ENCODE measurements at regions not wholly inside any gene's neighbourhood (a gene's known extent, or its start where the extent isn't known, plus 50 kb on each side); places are given as distances from the start of the nearest gene placed in this dataset.

GRCh38 chr3:177449360-177450006 lies 252.2 kb upstream of the TBL1XR1 start (continued):
- TF ChIP-seq ZGPAT (CRISPR knock-in tag; IDR thresholded peaks at IDR 0.05) = 0 out of 2 replicates have a peak, but pooled peaks have one; percentile 31
- TF ChIP-seq YEATS4 (CRISPR knock-in tag; IDR thresholded peaks at IDR 0.05; ENCODE audit: borderline replicate concordance) = no peak
- TF ChIP-seq ATF4 (CRISPR knock-in tag; IDR thresholded peaks at IDR 0.05) = peak in 1 of 2 experiments; percentile 79; a peak in 2 of 4 replicates
- peak; percentile 70 for TF ChIP-seq NR2F6 (IDR thresholded peaks at IDR 0.05)
- TF ChIP-seq NR2F6 (CRISPR knock-in tag; IDR thresholded peaks at IDR 0.05) = peak; percentile 63; the same call in 1 of the 2 replicates
- TF ChIP-seq SKIL (CRISPR knock-in tag; IDR thresholded peaks at IDR 0.05; ENCODE audit: borderline replicate concordance) = peak; percentile 66

- no peak for ATAC-seq
- Histone ChIP-seq H2AFZ (ENCODE audit: low read length) (no peak overlapping the region), H3K9me3 (ENCODE audit: low read length) (no peaks in the 10 kb centered on the region), H3K27ac (ENCODE audit: extremely low read length, insufficient read depth, low read length) (no peak overlapping the region), H3K36me3 (replicated peaks in 1 of 2; ENCODE audit: control insufficient read depth in 1 of 2, insufficient read depth in 2 of 2, low read length in 2 of 2) (no peaks in the 10 kb centered on the region), H3K27me3 (ENCODE audit: control insufficient read depth in 1 of 2, insufficient read depth in 2 of 2, low read length in 2 of 2) (no peaks in the 10 kb centered on the region), H3K4me1 (ENCODE audit: insufficient read depth, low read length) (peaks cover 30% of the 10 kb centered on the region), H3K4me3 (replicated peaks in 1 of 3; ENCODE audit: insufficient read depth in 1 of 3, low read depth in 2 of 3, low read length in 3 of 3) (no peak overlapping the region), H3K4me2 (ENCODE audit: low read depth, low read length) (peak overlapping the region; percentile 16; the same call in 1 of the 2 replicates), H3K79me2 (ENCODE audit: insufficient read depth, low read length) (no peaks in the 10 kb centered on the region), H3K9ac (ENCODE audit: insufficient read depth, low read depth, low read length) (no peak overlapping the region), H4K20me1 (ENCODE audit: insufficient read depth, low read length) (no peaks in the 10 kb centered on the region)
- in situ Hi-C loops (cut with HindIII; ENCODE audit: extremely low pct_ligation_motif_present, low pct_unique_long_range_greater_than_20kb) (no loop called here), intact Hi-C loops (cut with micrococcal nuclease; ENCODE audit: unreplicated experiment) (no loop called here)
- TF ChIP-seq SNRNP70 (IDR thresholded peaks at IDR 0.05; ENCODE audit: low read depth, low read length) = no peak
- TF ChIP-seq SP1 (IDR thresholded peaks at IDR 0.05) = no peak
- TF ChIP-seq SP1 (CRISPR knock-in tag; IDR thresholded peaks at IDR 0.05) = no peak
- TF ChIP-seq RAD21 (CRISPR knock-in tag; IDR thresholded peaks at IDR 0.05) = no peak
- TF ChIP-seq HNRNPUL1 (IDR thresholded peaks at IDR 0.05; ENCODE audit: low read depth, low read length) = no peak
- DNase-seq (ENCODE audit: low spot score) = peak; percentile 59
- CTCF ChIA-PET (ENCODE audit: low intra/inter-chr PET ratio, low total read pairs) = no interaction called here
- POLR2A ChIA-PET = no interaction called here
- no peak for FAIRE-seq
- 14% methylated on average over 8 of the region's 8 CpGs for WGBS (ENCODE audit: low lambda C conversion rate)
- no TSS peak for BruUV-seq (replicated peaks)
Measured at GRCh38 chr3:177451301-177451750, 254.0 kb upstream of the TBL1XR1 start.
